ENCODE measurements at regions not wholly inside any gene's neighbourhood (a gene's known extent, or its start where the extent isn't known, plus 50 kb on each side); places are given as distances from the start of the nearest gene placed in this dataset.
A peak's percentile ranks its signal among the peaks of the same experiment; 100 is the strongest.

GRCh38 chr1:34479731-34480130, 275.1 kb upstream of the GJB5 start:
- no peak for DNase-seq (ENCODE audit: low spot score)

- no peak for DNase-seq (ENCODE audit: low spot score)
Measured at GRCh38 chr1:34488080-34488708, 266.7 kb upstream of the GJB5 start.

- DNase-seq (ENCODE audit: low spot score): peak; percentile 18
Measured at GRCh38 chr1:34500451-34500850, 254.4 kb upstream of the GJB5 start.

- DNase-seq (ENCODE audit: low spot score): peak; percentile 26
Measured at GRCh38 chr1:34511802-34512201, 243.0 kb upstream of the GJB5 start.

GRCh38 chr1:34518146-34518699, 236.6 kb upstream of the GJB5 start:
- no peak for DNase-seq (ENCODE audit: low spot score)

- no peak for DNase-seq (ENCODE audit: low spot score)
Measured at GRCh38 chr1:34520111-34520510, 234.7 kb upstream of the GJB5 start.

GRCh38 chr1:34524783-34525182, 230.1 kb upstream of the GJB5 start:
- DNase-seq (ENCODE audit: low spot score): no peak

- peak; percentile 71 for DNase-seq (ENCODE audit: low spot score)
Measured at GRCh38 chr1:34529935-34530859, 224.7 kb upstream of the GJB5 start.

GRCh38 chr1:34532113-34532512, 222.7 kb upstream of the GJB5 start:
- DNase-seq (ENCODE audit: low spot score): no peak

DNA sequence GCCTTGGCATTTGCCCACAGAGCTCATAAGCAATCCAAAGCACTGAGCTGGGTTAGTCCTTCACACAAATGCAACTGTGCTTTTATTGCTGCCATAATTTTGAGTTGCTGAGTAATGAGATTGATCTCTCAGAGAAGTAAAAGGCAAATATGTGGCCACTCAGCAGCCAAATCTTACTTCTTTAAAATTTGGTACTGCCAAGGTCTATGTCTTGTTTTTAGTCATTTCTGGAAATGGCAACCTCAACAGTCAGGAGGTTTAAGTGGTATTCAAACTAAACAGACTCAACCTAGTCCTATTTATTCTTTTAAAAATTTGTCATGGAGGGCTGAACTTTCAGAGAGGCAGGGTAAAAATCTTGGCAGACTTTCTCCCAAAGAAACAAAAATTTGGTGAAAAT, 216.4 kb upstream of the GJB5 start:
- no peak for DNase-seq (ENCODE audit: low spot score)

GRCh38 chr1:34547046-34547674, 207.7 kb upstream of the GJB5 start:
- peak; percentile 25 for DNase-seq (ENCODE audit: low spot score)

DNA sequence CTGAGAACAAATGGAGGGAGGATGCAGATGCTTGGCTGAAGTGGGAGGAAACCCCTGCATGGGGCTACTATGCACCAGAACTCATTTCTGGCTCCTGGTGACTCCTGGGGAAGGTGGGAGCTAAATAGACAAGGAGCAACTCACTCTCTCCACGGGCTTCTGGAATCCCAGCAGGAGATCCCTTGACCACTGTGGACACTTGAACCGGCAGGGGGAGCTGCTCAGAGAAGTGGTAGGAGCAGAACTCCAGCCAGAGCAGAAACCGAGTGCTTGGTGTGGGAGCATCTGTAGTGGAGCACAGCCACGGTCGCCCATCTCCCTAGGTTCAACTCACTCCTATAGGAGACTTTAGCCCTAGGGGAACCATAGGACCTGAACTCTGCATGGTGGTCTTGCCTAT, 205.6 kb upstream of the GJB5 start:
- peak; percentile 14 for DNase-seq (ENCODE audit: low spot score)

DNA sequence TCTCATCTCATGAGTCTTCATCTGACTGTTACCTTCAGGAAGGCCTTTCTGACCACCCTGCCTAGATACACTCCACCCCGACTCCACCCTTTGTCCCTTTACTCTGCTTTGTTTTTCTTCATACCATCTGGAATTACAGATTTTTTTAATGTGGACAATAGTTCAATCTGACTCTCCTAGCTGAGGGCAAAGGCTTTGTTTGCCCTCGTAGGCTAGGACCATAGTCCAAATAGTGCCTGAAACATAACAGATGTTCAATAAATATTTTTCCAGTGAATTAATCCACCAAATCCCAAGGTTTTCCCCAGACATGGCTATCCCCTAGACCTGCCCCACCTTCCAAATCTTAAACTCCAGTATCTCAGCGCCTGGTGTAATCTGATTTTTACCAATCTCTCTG, 176.5 kb upstream of the GJB5 start:
- no peak for DNase-seq (ENCODE audit: low spot score)

DNA sequence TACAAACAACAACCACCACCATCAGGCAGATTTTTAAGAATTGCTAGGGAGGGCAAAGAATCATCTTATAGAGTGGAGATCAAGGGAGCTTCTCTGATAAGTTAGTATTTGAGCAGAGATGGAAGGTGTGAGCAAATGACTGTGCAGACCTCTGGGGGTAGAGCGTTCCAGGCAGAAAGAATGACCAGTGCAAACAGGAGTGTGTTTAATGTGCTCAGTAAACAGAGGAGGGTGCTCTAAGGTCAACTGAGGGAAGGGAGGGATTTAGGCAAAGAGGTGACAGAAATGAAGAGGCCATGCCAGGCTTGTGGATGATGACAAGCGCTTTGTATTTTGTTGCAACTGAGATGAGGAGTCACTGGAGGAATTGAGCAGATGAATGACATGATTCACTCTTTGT, 172.5 kb upstream of the GJB5 start:
- no peak for DNase-seq (ENCODE audit: low spot score)

DNA sequence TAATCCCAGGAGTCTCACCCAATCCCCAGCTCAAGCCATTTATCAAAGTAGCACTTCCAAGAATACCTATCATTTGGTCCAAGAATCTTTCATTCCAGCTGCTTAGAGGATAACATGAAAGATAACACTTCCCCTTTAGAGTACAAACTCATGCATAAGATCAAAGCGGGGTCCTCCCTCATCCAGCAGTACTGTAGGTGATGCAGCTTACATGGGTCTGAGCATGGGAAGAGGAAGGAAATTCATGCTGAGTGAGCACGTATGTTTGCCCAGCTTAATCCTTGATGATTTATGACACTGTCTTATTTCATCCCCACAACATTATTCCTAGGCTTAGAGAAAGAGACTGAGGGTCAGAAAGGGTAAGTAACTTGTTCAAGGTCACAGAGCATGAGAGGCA, 167.1 kb upstream of the GJB5 start:
- no peak for DNase-seq (ENCODE audit: low spot score)

DNA sequence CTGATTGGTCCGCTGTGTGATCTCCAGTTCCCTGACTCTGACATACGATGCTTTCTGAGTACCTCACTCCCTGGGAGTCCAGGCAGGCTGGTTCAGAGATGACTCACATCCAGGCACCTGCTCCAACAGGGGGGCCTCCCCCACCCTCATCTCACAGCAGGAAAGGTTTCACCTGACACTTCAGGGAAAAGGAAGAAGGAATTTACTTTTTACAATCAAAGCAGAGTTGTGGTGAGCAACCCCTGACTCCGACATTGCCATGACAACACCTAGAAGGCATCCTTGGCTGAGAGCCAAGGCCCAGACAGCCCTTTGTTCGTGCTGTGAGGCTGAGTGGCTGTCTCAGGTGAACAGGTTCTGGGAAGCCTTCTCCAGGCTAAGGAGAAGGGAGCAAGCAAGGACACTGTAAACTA, 164.6 kb upstream of the GJB5 start:
- peak; percentile 77 for DNase-seq (ENCODE audit: low spot score)

DNA sequence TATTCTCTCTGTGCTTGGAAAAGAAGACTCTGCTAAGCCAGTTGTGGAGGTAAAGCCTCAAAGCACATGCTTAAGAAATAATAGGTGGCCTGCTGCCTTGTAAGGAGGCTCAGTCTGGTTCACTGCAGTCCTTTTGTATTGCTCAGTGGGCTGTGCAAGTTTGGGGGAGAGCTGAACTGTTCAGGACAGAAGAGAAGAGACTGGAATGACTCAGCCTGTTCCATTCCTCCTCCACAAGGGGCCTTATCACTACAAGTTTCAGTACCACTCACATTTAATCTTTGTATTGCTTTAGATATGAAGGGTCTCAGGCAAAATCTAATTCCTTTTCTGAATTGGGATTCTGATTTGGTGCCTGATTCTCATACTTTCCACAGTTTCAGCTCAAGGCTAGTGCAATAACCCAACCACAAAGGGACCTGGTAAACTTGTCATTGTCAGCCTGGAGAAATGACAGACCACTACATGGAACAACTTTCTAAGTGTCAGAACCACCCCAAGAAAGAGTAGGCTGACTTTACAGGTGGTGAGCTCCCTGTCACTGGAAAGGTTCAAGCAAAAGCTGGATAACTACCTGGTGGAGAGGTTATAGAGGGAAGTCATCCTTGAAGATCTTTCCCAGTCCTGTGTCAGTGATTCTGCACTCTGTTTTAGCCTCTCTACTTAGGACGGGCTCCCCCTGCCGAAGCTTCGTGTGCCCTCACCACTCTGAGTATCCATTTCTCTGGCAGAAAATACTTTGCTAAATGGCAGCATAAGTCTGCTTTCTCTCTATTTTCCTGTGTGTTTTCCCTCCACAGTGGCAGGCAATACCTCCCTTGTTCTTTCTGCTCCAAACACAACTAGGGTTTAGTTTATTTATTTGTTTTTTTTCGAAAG, 162.9 kb upstream of the GJB5 start:
- no peak for DNase-seq (ENCODE audit: low spot score)

DNA sequence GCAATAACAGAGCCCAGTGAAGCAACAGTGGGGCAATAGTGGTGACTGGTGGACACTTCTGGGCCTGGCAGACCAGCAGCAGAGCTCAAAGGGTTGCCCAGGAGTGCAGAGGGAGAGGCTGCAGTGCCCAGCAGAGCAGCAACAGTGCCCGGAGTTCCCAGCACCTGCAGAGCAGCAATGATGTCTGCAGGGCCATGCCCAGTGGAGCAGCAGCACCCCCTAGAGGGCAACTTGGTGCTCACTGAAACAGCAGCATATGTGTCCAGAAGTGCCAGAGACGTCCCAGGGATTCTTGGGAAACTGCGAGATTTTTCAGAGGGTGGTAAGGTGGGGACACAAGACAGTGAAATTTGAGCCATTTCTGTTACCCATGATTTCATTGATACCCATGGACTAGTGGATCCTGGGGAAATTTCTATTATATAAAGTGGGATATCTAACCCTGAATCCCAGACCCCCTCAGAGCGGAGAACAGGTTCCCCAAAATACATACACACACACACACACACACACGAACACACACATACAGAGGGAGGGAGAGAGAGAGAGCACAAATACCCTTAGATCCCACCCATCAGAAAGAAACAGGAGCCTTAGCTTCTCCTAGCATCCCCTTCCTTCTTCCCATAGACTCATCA, 156.9 kb upstream of the GJB5 start:
- peak; percentile 62 for DNase-seq (ENCODE audit: low spot score)

- no peak for DNase-seq (ENCODE audit: low spot score)
Measured at GRCh38 chr1:34602907-34603306, 151.9 kb upstream of the GJB5 start.

- DNase-seq (ENCODE audit: low spot score): no peak
Measured at GRCh38 chr1:34603594-34603993, 151.3 kb upstream of the GJB5 start.

- DNase-seq (ENCODE audit: low spot score): no peak
Measured at GRCh38 chr1:34606504-34606903, 148.3 kb upstream of the GJB5 start.

All from SW480 (cell line).